Testis (tissue), 2 donors: ENCODE measurements at regions not wholly inside any gene's neighbourhood (a gene's known extent, or its start where the extent isn't known, plus 50 kb on each side); places are given as distances from the start of the nearest gene placed in this dataset.

Experiments used
- DNase-seq: peaks from one replicate; pipeline ENCODE4 v3.0.0-alpha.2; 2019
- H3K27ac ChIP-seq, 2 donors: fragments of 200-600 bp; sonication (generic); one replicate each; pipeline ENCODE4 v1.5.1; 2019
- H3K27me3 ChIP-seq: fragments of 200-600 bp; sonication (generic); one replicate; pipeline ENCODE4 v1.5.1; 2019
- H3K36me3 ChIP-seq: fragments of 200-600 bp; sonication (generic); one replicate; pipeline ENCODE4 v1.5.1; 2017; ENCODE audit warnings: low read depth; ENCODE audit errors: missing control alignments
- H3K4me1 ChIP-seq: fragments of 200-600 bp; sonication (generic); one replicate; pipeline ENCODE4 v1.5.1; 2019
- H3K4me3 ChIP-seq, 2 donors: fragments of 200-600 bp; sonication (generic); one replicate each; pipeline ENCODE4 v1.5.1; 2017 to 2019
- H3K9me3 ChIP-seq: fragments of 200-600 bp; sonication (generic); one replicate; pipeline ENCODE4 v1.5.1; 2017
- POLR2A ChIP-seq: fragments of 450-650 bp; IDR thresholded peaks from one replicate; pipeline ENCODE4 v1.6.1; 2017; ENCODE audit warnings: antibody characterized with exemption, mild to moderate bottlenecking, moderate library complexity
- WGBS, 2 donors: methylation state at CpG; one replicate each; pipeline ENCODE4 v1.1.5; 2018; 5-methylcytosine and 5-hydroxymethylcytosine counted together
- intact Hi-C: fragments of 100-400 bp; cut with DNase I; formaldehyde crosslinking; loops from one replicate; pipeline ENCODE4 v1.15.1; 2023; ENCODE audit warnings: low total_unique reads
- TF ChIP-seq, protein P1 (sequence below), 3 experiments: fragments of 450-650 bp in 2 of 3; fragments of 200-600 bp in 1 of 3; sonication (generic) in 1 of 3; IDR thresholded peaks; one replicate each; pipeline ENCODE4 v1.5.1; 2016 to 2019; ENCODE audit warnings: antibody characterized with exemption in 3 of 3, mild to moderate bottlenecking in 2 of 3, moderate library complexity in 1 of 3

DNA sequence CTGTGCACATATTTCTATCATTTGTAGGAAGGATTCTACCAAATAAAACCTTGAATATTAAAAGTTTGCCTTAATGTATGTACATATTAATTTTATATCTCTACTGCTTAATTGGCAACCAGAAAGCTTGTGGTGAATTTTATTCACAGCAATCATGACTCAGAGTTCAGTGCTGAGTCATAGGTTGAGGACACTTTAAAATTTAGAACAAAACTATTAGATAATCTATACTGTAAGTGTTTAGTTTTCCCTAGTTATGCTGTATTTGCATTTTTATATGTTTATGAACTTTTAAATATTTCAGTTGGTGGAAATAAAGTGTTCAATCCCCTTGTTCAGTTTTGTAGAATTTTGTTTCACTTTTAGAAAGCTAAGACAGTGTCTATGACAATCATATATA lies 841.5 kb downstream of the KCNT2 start:
- Histone ChIP-seq H3K4me1 (no peaks in the 10 kb centered on the region), H3K27me3 (no peaks in the 10 kb centered on the region), H3K27ac (no peak overlapping the region), H3K4me3 (no peak overlapping the region), H3K36me3 (no peaks in the 10 kb centered on the region), H3K9me3 (no peaks in the 10 kb centered on the region)
- no peak for DNase-seq
- TF ChIP-seq, protein P1, sequence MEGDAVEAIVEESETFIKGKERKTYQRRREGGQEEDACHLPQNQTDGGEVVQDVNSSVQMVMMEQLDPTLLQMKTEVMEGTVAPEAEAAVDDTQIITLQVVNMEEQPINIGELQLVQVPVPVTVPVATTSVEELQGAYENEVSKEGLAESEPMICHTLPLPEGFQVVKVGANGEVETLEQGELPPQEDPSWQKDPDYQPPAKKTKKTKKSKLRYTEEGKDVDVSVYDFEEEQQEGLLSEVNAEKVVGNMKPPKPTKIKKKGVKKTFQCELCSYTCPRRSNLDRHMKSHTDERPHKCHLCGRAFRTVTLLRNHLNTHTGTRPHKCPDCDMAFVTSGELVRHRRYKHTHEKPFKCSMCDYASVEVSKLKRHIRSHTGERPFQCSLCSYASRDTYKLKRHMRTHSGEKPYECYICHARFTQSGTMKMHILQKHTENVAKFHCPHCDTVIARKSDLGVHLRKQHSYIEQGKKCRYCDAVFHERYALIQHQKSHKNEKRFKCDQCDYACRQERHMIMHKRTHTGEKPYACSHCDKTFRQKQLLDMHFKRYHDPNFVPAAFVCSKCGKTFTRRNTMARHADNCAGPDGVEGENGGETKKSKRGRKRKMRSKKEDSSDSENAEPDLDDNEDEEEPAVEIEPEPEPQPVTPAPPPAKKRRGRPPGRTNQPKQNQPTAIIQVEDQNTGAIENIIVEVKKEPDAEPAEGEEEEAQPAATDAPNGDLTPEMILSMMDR (IDR thresholded peaks at IDR 0.05), result no peak
- TF ChIP-seq POLR2A, result no peak
- intact Hi-C loops, result no loop called here

DNA sequence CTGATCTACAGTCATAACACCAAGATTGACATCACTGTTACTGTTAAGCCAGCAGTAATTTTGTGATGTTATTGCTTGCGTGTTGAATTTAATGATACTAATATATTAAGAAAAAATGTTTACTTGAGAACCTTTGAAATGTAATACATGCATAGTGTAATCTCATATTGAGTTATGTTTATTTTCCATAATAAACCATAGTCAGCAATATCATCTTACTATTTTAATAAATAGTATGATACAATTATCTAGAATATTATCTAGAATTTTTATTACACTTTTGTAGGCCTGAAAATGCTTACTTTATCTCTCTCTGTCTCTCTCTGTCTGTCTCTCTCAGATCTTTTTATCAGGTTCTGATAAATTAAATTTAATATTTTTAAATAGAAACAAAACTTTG lies 843.1 kb downstream of the KCNT2 start:
- H3K36me3 ChIP-seq, result no peaks in the 10 kb centered on the region
- H3K27ac ChIP-seq, result no peak overlapping the region
- H3K27me3 ChIP-seq, result no peaks in the 10 kb centered on the region
- H3K4me3 ChIP-seq, result no peak overlapping the region
- WGBS, 2 donors, result 92 to 98% methylated on average over 1 of the region's 1 CpG
- H3K9me3 ChIP-seq, result no peaks in the 10 kb centered on the region
- no peak for DNase-seq
- H3K4me1 ChIP-seq, result no peaks in the 10 kb centered on the region
- TF ChIP-seq, protein P1 (IDR thresholded peaks at IDR 0.05), result no peak
- no peak for TF ChIP-seq POLR2A
- intact Hi-C loops, result no loop called here

DNA sequence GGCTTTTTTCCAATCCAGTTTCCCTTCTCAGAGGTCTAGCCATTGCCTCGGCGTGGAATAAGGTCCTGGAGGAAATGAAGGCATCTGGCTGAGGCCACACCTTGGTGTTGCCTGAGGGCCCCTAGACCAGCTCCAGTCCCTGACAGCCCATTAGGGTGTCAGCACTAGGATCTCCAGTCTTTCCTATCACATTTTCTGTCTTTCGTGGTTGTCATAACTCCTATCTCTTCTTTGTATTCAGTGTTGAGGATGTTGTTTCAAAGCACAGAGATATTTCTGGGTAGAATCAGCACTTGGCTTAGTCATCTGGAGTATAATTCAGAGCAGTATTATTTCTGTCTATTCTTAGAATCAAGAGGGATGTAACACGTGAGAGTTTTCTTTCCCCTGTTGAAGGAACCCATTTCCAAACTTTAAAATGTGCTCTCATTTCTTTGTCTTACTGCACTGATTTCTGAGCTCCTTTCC lies 844.3 kb downstream of the KCNT2 start:
- H3K36me3 ChIP-seq, result no peaks in the 10 kb centered on the region
- no peak for DNase-seq
- no peak overlapping the region for H3K27ac ChIP-seq
- 66 to 67% methylated on average over 3 to 4 of the region's 4 CpGs for WGBS, 2 donors
- no peaks in the 10 kb centered on the region for H3K27me3 ChIP-seq
- no peak for TF ChIP-seq POLR2A
- TF ChIP-seq, protein P1 (IDR thresholded peaks at IDR 0.05), result no peak
- H3K4me3 ChIP-seq, result no peak overlapping the region
- intact Hi-C loops, result no loop called here
- H3K4me1 ChIP-seq, result no peaks in the 10 kb centered on the region
- H3K9me3 ChIP-seq, result no peaks in the 10 kb centered on the region

DNA sequence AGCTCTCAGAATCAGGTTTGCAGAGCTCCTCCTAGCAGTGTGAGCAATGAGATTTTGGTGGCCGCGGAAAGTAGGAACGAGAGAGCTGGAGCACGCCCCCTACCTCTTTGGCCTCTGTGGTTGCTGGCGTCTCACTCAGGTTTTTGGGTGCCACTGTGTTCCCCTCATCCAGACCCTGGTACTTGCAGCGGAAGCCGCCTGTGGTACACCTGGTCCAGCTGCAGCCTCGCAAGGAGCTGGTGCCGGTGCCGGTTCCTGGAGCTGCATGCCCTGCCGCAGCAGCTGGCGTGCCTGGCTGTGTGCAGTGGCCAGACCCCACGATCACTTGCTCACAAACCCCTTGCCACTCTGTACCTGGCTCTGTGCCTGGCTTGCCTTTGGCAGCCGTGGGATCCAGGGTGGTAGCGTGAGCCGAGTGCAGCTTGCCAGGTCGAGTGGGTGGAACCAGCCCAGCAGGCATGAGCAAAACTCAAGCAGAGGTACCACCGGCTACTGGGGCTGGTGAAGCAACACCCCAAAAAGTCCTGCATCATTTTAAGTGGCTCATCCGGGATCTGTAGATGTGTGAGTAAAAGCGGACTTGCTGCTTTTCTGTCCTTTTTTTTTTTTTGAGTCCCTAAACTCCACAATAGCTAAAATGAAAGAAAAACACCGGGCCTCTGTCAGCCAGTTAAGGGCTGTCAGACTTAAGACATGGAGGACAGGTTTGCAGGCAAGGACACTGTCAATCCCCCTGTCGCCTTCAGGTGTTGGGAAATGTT lies 844.9 kb downstream of the KCNT2 start:
- no peak for TF ChIP-seq POLR2A
- TF ChIP-seq, protein P1 (IDR thresholded peaks at IDR 0.05), result no peak
- intact Hi-C loops, result no loop called here
- no peak for DNase-seq
- Histone ChIP-seq H3K36me3 (no peaks in the 10 kb centered on the region), H3K9me3 (no peaks in the 10 kb centered on the region), H3K4me3 (peak overlapping the region in 1 of 2 donors; percentile 15), H3K4me1 (no peaks in the 10 kb centered on the region), H3K27ac (no peak overlapping the region), H3K27me3 (no peaks in the 10 kb centered on the region)
- WGBS, 2 donors, result 65 to 73% methylated on average over 16 to 22 of the region's 22 CpGs

DNA sequence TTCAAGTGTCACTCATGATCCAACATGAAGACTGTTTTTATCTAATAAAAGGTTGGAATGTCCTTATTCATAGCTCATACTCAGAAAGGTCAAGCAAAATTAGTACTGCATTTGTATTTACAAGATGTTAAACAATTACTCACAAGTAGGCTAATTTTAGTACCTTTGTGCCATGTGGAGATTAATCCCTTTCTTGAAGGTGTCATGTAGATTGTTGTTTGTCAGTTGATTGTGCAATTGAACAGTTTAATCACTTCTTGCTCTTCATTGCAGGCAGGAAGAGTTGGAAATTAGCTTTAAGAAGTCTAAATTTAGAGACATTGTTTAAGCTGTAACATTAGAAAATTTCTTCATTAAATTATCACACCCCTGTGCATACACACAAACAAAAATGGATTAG lies 847.1 kb downstream of the KCNT2 start:
- Histone ChIP-seq H3K27ac (no peak overlapping the region), H3K27me3 (no peaks in the 10 kb centered on the region), H3K36me3 (no peaks in the 10 kb centered on the region), H3K4me1 (no peaks in the 10 kb centered on the region), H3K4me3 (no peak overlapping the region), H3K9me3 (no peaks in the 10 kb centered on the region)
- intact Hi-C loops, result no loop called here
- DNase-seq, result no peak
- TF ChIP-seq, protein P1 (IDR thresholded peaks at IDR 0.05), result no peak
- TF ChIP-seq POLR2A, result no peak
